SW480 (cell line): ENCODE measurements at regions not wholly inside any gene's neighbourhood (a gene's known extent, or its start where the extent isn't known, plus 50 kb on each side); places are given as distances from the start of the nearest gene placed in this dataset.
A peak's percentile ranks its signal among the peaks of the same experiment; 100 is the strongest.

ENCODE experiments used
- DNase-seq: peaks from one replicate; pipeline ENCODE4 v3.0.0-alpha.2; 2016; ENCODE audit warnings: low spot score

- DNase-seq: no peak
These were observed 522.9 kb downstream of the CDH26 start for GRCh38 chr20:60480950-60481742.

- DNase-seq: no peak
These were observed 523.5 kb downstream of the CDH26 start for GRCh38 chr20:60481743-60482133.

GRCh38 chr20:60482221-60483008, 524.2 kb downstream of the CDH26 start:
- no peak for DNase-seq

GRCh38 chr20:60483371-60483770, 525.1 kb downstream of the CDH26 start:
- no peak for DNase-seq

GRCh38 chr20:60484316-60484715, 526.1 kb downstream of the CDH26 start:
- DNase-seq: no peak

GRCh38 chr20:60485012-60485760, 527.0 kb downstream of the CDH26 start:
- no peak for DNase-seq

GRCh38 chr20:60486315-60486714, 528.1 kb downstream of the CDH26 start:
- no peak for DNase-seq

GRCh38 chr20:60486937-60487336, 528.7 kb downstream of the CDH26 start:
- no peak for DNase-seq

GRCh38 chr20:60490217-60491050, 532.2 kb downstream of the CDH26 start:
- DNase-seq: no peak

GRCh38 chr20:60491051-60491581, 532.9 kb downstream of the CDH26 start:
- DNase-seq: no peak

GRCh38 chr20:60494476-60494875, 536.3 kb downstream of the CDH26 start:
- DNase-seq: no peak

- DNase-seq: no peak
These were observed 539.2 kb downstream of the CDH26 start for GRCh38 chr20:60497298-60498035.

GRCh38 chr20:60500038-60500701, 541.9 kb downstream of the CDH26 start:
- no peak for DNase-seq

GRCh38 chr20:60501048-60501447, 542.8 kb downstream of the CDH26 start:
- DNase-seq: no peak

GRCh38 chr20:60502881-60503280, 544.7 kb downstream of the CDH26 start:
- DNase-seq: no peak

- no peak for DNase-seq
These were observed 547.2 kb downstream of the CDH26 start for GRCh38 chr20:60505423-60505822.

GRCh38 chr20:60506061-60506460, 547.8 kb downstream of the CDH26 start:
- DNase-seq: no peak

- DNase-seq: no peak
These were observed 549.0 kb downstream of the CDH26 start for GRCh38 chr20:60507087-60507694.

GRCh38 chr20:60509407-60509806, 551.2 kb downstream of the CDH26 start:
- DNase-seq: no peak

GRCh38 chr20:60510356-60510755, 552.1 kb downstream of the CDH26 start:
- peak; percentile 99 for DNase-seq
